NCI-H2196 (cell line): ENCODE measurements at regions not wholly inside any gene's neighbourhood (a gene's known extent, or its start where the extent isn't known, plus 50 kb on each side); places are given as distances from the start of the nearest gene placed in this dataset.
"Not testable (repeated sequence)": the region's sequence is repeated elsewhere in the genome, so short reads cannot be mapped to it uniquely, and the experiment has no call there.

Source experiments
- DNase-seq: peaks from one replicate; lab custom pipeline; 2025; ENCODE audit not compliant: unreplicated experiment; lab: John Stamatoyannopoulos, UW

DNA sequence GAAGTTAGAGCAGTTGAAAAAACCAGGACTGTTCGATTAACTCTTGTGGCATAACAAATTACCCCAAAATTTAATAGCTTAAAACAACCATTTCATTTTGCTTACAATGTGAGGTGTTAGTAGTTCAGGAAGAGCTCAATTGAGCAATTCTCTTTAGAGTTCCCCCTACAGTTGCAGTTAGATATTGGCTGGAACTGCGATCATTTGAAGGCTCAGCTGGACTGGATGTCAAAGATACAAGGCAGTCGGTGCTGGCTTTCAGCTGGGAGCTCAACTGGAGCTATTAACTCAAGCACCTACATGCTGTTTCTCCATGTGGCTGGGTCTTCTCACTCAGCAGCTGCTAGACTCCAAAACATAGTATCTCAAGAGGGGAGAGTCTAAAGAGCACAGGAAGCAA is 96.0 kb upstream of the LOC128125822 start:
- no peak for DNase-seq

DNA sequence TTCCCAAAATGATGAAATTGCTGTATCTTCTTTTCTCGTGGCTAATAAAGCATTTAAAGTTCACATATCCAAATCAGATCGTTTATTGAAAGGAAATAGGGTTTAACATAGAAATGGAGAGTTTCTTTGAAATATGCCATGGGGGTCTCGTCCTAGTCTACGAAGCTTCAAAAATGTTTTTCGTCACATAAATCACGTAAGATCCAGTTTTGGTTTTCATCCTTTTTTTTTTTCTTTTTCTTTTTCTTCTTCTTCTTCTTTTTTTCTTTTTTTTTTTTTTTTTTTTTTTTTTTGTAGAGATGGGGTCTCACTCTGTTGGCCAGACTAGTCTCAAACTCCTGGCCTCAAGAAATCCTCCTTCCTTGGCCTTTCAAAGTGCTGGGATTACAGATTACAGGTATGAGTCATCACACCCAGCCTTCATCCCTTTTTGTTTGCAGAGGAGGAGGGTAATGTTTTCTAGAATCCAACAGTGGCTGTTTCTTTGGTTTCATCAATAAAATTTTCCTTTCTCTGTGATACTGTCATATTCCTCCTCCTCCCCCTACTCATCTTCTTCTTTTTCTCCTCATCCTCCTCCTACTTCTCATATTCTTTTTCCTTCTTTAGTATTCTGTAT is 94.7 kb upstream of the LOC128125822 start:
- DNase-seq: no peak

DNA sequence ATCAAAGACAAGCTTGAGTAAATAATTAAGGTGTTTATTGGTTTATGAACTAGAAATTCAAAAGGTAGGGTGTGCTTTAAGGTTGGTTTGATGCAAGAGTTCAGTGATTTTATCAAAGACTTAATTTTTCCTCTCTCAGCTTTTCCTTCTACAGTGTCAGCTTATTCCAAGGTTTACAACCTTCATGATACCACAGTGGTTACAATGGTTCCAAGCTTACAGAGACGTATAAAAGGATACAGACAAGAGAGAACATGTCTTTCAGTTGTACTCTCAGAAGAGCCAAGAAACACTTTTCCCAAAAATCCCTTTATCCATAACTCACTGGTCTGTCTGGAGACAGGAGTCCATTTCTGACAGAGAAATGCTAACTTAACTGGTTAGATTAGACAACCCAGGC is 93.5 kb upstream of the LOC128125822 start:
- no peak for DNase-seq

DNA sequence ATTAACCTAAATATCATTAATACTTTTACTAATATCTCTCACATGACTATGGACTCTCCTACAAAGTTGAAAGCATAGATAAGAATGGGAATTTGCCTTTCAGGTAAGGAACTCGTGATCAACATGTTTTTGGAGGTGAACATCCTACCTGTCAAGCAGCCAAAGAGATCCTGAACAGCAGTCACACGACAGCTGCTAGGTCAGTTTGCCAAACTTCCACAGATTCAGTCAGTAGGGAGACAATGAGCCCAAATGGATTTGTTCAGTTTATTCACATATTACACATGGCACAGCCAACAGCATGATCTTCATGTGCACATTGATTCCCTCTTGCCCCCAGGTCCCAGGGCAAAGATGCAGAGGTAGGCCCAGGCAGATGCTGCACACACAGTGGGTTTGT is 86.1 kb upstream of the LOC128125822 start:
- DNase-seq: no peak

DNA sequence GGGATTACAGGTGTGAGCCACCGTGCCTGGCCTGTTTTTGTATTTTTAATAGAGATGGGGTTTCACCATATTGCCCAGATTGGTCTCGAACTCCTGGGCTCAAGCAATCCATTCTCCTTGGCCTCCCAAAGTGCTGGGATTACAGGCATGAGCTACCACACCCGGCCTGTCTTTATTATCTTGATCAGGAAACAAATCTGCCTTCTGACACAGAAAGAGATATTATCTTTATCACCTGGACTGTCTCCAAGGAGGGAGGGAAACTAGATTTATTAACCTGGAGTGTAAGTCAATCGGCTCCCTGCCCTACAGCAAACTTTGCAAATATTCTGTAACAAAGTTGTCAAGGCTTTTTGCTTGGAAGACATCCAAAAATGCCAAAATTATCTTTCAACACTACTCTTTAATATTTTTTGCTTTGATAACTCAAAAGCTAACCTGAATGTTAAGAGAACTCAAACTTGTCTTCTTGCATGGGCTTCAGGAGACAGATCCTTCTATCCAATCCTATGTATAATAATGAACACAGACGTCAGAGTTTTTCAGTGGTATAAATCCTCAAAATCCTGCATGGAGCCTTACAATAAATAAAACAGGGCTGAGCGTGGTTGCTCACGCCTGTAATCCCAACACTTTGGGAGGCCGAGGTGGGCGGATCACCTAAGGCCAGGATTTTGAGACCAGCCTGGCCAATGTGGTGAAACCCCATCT is 85.0 kb upstream of the LOC128125822 start:
- no peak for DNase-seq

DNA sequence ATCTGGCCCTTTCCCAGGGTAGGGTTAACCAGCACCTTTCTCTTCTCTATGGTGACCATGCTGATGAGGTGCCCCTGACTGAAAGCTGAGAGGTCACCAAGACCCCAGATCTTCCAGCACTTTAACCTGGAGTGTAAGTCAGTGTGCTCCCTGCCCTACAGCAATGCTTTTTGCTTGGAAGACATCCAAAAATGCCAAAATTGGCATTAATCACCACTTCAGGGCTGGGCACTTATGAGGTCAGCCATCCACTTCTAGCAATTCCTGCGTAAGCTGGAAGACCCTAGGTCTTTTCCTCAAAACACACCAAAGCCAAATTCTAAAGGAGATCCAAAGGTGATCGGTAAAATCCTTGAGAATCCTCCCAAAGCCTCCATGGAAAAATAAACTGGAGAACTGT is 81.2 kb upstream of the LOC128125822 start:
- DNase-seq: no peak

DNA sequence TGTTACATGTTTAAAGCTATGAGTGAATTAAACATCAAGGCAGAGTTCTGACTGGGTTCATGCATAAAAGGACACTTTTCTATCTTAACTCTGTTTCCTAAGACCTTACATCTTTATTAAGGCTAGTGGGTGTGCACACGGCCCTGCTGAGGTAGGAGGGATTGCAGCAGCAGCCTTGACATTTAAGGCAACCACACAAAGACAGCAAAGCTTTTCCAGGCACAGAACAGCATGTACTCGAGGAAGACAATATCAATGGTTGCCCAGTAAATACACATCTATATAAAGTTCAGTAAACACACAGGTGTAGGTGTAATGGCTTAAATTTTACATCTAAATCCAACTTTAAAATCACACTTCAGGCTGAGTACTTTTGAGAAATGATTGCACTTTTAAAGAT is 79.8 kb upstream of the LOC128125822 start:
- DNase-seq: no peak

DNA sequence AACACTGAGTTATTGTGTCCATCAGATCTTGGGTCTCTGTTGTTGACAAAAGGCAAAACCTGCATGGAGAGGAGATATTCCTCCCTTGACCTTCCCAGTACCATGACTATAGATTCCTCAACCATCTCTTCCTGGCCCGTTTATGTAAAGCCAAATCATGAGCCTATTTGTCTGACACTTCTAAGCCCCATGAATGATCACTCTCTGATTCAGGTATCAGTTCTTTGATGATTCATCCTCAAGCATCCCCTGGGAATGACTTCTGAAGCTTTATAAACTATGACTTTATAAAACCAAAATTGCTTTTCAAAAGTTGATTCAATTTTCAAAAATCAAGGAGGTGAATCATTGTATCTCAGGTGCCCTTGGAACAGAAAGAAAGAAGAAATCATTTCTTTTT is 78.7 kb upstream of the LOC128125822 start:
- no peak for DNase-seq

DNA sequence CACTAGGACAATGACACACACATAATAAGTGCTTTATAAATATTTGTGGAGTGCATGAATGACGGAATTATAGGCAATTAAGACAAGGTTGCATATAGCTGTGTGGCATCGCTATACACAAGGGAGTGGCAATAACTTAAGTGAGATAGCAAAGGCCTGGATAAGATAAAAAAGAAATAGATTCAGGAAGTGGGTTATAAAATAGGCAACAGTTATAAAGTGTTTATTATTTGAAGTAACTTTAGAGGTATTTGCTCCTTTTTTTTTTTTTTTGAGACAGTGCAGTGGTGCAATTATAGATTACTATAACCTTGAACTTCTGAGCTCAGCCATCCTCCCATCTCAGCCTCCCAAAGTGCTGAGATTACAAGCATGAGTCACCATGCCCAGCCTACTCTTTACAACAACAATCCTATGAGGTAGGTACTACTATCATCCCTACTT is 75.9 kb upstream of the LOC128125822 start:
- no peak for DNase-seq

DNA sequence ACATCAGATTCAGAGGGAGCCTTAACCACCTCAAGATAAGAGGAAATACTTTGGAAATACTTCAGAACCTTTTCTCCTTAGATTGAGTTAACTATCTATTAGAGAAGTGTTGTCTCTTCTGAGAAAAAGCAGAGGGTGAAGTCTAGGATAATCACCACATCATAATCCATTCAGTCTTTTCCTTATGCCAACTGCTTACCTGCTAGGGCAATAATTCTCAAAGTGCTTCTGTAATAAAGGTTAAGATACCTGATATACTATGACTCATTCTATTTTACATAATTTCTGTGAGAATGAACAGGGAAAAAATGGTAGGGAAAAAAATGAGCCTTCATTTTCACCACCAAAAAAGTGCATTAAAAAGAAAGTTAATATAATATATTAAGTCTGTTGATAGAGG is 70.1 kb upstream of the LOC128125822 start:
- no peak for DNase-seq

DNA sequence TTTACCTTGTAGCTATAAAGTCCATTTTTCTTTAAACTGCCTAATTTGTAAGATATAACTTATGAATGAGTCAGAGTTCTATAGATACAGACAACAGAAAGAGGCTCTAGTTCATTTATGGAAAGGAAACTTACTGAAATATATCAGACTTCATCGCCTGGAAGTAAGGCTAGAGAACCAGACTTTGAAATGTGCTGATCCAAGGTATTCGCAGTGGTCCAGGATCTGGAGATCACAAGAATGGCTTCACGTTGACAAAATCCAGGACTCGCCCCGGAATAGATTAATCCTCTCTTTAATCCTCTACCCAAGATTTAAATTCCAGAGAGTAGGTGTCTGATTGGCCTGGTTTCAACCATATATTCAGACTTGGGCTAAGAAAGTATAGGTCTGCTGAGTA is 69.1 kb upstream of the LOC128125822 start:
- no peak for DNase-seq

DNA sequence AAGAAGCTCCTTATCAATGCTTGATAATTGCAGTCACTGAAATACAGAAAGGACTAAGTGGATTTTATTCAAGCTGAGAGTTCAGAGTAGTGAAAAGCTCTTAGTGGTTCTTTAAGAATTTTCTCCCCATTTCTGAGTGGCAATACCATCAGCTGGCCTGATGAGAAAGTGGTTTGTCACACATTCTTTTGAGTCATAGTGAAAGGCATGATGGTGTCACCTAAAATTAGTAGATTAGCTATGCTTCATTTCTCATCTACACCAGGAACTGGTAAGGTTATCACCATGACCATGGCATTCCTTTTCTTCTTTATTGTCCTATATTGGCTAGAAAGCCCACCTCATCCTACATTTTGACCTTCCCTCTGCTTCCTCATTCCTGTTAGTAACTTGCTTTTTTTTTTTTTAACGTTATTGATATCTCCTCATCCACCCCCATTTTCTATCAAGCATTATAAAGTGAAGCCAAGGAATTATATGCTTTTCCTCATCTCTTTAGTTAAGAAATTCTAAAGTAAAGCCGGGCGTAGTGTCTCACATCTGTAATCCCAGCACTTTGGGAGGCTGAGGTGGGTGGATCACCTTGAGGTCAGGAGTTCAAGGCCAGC is 67.4 kb upstream of the LOC128125822 start:
- DNase-seq: no peak

DNA sequence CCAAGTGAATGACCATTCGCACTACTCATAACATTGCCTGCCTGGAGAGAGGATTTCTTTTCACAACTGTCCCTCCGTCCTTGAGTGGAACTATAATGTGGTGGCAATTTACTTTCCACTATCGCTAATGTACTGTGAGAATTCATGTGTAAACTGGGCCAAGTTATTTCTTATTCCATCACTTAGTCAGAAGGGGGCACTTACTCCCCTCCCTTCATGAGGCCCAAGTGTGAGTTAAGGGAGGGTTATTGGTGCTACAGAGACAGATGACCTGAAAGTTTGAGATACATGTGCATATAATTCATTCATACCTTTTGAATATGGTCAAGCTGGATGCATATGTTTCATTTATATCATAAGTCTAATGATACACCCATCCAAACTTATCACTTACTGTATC is 65.2 kb upstream of the LOC128125822 start:
- DNase-seq: no peak

DNA sequence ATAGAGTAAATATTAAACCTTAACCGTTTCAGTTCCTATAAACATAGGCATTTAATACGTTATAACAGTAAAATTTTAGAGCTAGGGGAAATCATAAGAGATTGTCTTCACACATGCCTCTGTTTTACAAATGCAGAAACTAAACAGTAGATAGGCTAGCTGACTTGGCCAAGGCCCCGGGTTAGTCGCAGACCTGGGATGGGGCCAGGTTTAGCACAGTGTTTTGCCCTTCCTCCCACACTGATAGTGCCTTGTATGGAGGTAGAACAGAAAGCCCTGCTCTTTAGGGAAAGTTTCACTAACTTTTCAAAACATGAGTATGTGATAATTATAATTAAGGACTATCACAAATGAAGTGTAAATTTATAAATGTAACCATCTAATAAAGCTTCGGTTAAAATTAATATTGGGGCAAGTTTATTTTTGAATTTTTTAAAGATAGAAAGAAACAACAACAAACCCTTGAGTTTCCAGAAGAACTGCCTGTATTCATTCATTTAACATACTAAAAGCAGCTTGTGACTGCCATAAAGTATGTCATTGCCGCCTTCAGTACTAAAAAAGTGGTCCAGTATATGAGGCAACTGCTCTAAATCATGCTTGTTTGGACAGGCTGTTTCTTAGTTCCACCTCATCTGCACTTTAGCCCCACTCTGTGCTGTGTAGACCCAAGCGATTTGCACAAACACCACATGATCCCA is 62.5 kb upstream of the LOC128125822 start:
- DNase-seq: no peak

DNA sequence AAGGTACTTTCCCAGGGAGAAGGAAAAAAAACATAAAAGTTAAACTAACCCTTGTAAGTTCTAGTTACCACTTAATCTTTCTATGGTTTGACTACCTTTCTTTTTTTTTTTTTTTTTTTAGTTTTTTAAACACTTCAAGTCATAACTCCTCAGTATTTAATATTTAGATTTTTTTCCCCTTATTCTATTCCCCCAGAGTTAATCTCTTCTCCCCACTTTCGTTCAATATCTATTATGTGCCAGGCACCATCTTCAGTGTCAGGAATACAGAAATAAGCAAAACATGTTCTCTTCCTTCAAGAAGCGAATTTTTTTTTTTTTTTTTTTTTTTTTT is 62.0 kb upstream of the LOC128125822 start:
- DNase-seq: no peak

DNA sequence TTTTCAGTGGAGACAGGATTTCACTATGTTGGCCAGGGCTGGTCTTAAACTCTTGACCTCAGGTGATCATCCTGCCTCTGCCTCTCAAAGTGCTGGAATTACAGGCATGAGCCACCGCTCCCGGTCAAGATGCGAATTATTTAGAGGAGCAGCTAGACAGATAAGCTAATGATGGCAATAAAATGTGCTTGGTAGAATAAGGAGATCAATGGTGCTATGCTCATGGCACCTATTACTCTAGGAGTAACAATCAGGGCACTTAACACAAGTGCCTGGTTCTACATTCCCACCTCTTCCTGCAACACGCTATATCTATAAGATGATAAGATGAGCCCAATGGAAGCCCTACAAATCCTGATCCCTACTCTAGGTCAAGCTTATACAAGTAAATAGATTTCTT is 61.4 kb upstream of the LOC128125822 start:
- DNase-seq: no peak

DNA sequence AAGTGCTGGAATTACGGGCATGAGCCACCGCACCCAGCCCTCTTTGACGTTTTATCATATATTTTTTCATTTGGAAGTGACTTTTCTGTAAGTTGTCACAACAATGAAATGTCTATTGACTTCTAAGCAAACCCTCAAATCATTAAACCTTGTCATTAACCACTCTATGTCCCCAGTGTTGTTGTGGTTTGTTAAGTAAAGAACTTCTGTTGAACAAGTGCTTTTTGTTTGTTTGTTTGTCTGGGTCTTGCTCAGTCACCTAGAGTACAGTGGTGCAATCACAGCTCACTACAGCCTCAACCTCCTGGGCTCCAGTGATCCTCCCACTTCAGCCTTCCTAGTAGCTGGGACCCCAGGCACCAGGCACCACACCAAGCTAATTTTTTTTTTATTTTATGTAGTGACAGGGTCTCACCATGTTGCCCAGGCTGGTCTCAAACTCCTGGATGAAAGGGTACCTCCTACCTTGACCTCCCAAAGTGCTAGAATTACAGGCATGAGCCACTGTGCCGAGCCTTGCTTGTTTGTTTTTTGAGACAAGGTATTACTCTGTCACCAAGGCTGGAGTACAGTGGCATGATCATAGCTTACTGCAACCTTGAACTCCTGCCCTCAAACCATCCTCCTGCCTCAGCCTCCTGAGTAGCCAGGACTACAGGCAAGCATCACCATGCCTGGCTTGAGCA is 57.6 kb upstream of the LOC128125822 start:
- no peak for DNase-seq

DNA sequence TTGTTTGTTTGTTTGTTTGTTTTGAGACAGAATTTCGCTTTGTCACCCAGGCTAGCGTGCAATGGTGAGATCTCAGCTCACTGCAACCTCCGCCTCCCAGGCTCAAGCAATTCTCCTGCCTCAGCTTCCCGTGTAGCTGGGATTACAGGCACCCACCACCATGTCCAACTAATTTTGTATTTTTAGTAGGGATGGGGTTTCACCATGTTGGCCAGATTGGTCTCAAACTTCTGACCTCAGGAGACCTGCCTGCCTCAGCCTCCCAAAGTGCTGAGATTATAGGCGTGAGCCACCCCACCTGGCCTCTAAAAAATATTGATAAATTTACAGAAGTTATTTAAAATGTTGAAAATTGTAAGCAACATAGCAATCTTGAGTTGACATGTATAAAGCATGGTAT is 57.1 kb upstream of the LOC128125822 start:
- not testable (repeated sequence) for DNase-seq

DNA sequence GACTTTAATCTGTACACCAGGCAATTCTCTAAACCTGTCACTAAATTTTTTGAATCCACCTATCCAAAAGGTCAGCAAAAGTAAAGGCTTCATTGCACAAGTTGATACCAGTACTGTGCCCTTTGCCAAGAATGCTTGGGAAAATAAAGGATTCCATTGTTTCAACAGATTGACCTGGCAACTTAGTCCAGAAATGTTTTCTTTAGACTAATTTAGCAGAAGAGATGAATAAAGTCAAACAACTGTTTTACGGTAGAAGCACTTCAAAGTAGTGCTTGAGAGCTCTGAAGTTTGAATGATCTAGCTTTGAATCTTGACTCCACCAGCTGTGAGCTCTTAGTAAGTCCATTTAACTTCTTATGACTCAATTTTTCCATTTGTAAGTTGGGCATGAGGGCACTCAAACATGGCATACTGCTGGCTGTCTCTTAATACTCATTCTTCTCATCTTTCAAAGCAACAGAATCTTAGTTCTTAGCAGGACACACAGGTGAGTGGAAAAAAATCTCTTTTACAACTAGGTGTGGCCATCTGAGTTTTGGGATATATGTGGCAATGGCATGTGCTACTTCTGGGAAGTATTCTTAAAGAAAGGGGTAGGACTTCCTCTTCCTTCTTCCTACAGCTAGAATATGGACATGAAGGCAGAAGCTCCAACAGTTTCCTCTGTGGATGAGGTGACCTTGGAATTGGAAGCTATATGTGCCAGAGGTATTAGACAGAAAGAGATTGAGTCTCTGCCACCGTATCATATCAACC is 55.9 kb upstream of the LOC128125822 start:
- peak; percentile 9 for DNase-seq

DNA sequence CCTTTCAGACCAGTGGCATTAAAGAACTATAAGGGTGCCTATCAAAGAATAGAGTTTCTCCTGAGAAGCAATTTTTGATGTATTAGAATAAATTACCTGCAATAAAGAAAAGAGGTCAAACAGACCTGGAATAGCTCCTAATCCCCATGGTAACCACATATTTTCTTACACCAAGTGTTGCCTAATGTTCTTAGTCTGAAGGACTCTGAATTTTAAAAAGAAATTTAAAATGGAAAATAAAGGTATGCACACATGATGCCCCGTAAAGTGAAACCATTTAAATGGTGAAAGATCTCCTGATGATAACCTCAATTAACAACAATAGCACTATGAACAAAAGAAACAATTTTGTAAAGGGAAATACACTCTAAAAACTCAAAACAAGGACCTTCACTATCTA is 55.1 kb upstream of the LOC128125822 start:
- DNase-seq: no peak
